HG03159 (cell line): ENCODE measurements at regions not wholly inside any gene's neighbourhood (a gene's known extent, or its start where the extent isn't known, plus 50 kb on each side); places are given as distances from the start of the nearest gene placed in this dataset.

Experiments used
- ATAC-seq: cut with Tn5 transposase; IDR thresholded peaks from one replicate; pipeline ENCODE4 v1.9.1; 2021; ENCODE audit warnings: mild to moderate bottlenecking, moderate library complexity; ENCODE audit not compliant: unreplicated experiment

DNA sequence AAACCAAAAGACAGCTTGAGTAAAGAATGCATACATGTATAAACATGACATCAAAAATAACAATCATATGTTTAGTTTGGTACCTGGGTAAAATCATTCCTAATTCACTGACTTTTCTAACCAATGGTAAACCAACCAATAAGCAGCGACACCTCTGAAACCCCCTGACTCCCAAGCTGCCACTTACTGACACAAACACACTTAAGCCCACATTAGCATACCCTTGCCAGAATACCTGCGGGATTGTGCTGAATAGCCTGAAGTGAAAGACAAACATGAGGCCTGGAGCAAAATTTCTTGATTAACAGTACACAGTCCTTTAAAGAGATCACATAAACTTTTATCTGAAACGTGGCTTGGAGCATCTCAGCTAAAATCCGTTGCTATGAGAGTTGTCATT lies 902.9 kb downstream of the TMEM182 start:
- no peak for ATAC-seq

DNA sequence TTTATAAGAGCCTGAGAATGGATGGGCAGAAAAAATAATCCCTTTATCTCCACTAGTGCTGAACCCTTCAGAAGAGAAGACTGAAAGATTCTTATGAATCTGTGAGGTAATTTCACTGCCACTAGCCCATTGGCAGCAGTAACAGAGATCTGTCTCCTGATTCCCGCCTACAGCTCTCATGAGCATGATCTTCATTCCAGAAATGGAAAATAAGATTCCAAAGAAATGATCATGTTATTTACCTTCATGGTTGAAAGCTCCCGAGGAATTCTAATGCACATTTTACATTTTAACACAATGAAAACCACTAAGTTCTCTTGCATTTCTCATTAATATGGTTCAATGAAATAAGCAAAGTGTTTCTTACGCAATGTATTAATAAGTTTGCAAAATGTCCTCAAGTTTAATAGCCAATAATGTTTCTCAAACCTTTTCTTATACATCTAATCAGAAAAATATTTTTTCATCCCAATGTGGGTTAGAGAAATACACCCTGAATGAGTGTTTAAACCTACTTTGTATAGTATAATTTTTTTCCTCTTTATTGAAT lies 905.6 kb downstream of the TMEM182 start:
- ATAC-seq, result no peak

DNA sequence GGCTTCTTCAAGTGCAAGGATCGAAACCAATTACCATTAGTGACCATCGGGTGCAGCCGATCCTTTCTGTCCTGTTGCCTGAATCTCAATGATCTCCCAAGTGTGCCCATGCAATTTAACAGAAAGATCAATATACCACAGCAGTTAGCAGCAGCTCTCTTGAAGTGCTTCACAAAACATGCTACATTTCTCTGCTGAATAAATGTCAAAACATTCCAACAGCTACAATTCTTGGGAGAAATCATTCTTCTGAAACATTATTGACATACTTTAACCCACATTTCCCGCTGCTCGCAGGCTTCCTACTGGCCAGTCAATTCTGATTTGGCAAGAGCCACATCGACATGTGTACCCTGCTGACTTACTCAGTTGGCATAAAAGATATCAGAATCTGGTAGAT lies 907.7 kb downstream of the TMEM182 start:
- no peak for ATAC-seq
